HEK293T (cell line): ENCODE measurements at regions not wholly inside any gene's neighbourhood (a gene's known extent, or its start where the extent isn't known, plus 50 kb on each side); places are given as distances from the start of the nearest gene placed in this dataset.

Experiments
- ARNT ChIP-seq: fragments of 450-650 bp; IDR thresholded peaks from 2 replicates; pipeline ENCODE4 v1.6.1; 2017; ENCODE audit warnings: mild to moderate bottlenecking
- FOXA1 ChIP-seq: fragments of 450-650 bp; IDR thresholded peaks from 2 replicates; pipeline ENCODE4 v1.6.1; 2016; ENCODE audit warnings: mild to moderate bottlenecking
- FOXM1 ChIP-seq: fragments of 450-650 bp; IDR thresholded peaks from 2 replicates; pipeline ENCODE4 v1.6.1; 2017; ENCODE audit warnings: mild to moderate bottlenecking, borderline replicate concordance
- PKNOX1 ChIP-seq: fragments of 450-650 bp; IDR thresholded peaks from 2 replicates; pipeline ENCODE4 v1.6.1; 2016
- SUZ12 ChIP-seq: fragments of 450-650 bp; IDR thresholded peaks from 2 replicates; pipeline ENCODE4 v1.6.1; 2016; ENCODE audit warnings: mild to moderate bottlenecking
- TARDBP ChIP-seq: fragments of 450-650 bp; IDR thresholded peaks from 2 replicates; pipeline ENCODE4 v1.6.1; 2016

GRCh38 chr5:2505217-2505616, 246.3 kb downstream of the IRX2 start:
- no peak for TF ChIP-seq FOXA1
- no peak for TF ChIP-seq ARNT
- no peak for TF ChIP-seq TARDBP
- no peak for TF ChIP-seq PKNOX1
- TF ChIP-seq SUZ12: no peak
- no peak for TF ChIP-seq FOXM1
